T-helper 17 cell (primary cell): ENCODE measurements at regions not wholly inside any gene's neighbourhood (a gene's known extent, or its start where the extent isn't known, plus 50 kb on each side); places are given as distances from the start of the nearest gene placed in this dataset.

Source experiments
- ATAC-seq: fragments of 150-1000 bp; cut with Tn5 transposase; 2 replicates; pipeline ENCODE4 v1.10.0; 2021; ENCODE audit warnings: mild to moderate bottlenecking, moderate library complexity
- DNase-seq, 3 donors: peaks; one replicate each; pipeline versions ENCODE4 v3.0.0 to v3.0.0-alpha.2; 2020 to 2021
- H3K9me3 ChIP-seq: one replicate; pipeline ENCODE4 v1.7.0; 2013; ENCODE audit warnings: low read length, mild to moderate bottlenecking; ENCODE audit not compliant: control insufficient read depth, poor library complexity, severe bottlenecking
- H3K27ac Mint-ChIP-seq: one replicate; pipeline ENCODE4 v1.8.0; 2022; ENCODE audit warnings: mild to moderate bottlenecking, moderate library complexity, mixed read lengths
- H3K27me3 Mint-ChIP-seq: one replicate; pipeline ENCODE4 v1.8.0; 2022; ENCODE audit warnings: mixed read lengths
- H3K36me3 Mint-ChIP-seq: one replicate; pipeline ENCODE4 v1.8.0; 2022; ENCODE audit warnings: low read depth, mixed read lengths
- H3K4me1 Mint-ChIP-seq: one replicate; pipeline ENCODE4 v1.8.0; 2022; ENCODE audit warnings: mild to moderate bottlenecking, mixed read lengths
- H3K4me3 Mint-ChIP-seq: one replicate; pipeline ENCODE4 v1.8.0; 2022; ENCODE audit warnings: mild to moderate bottlenecking, moderate library complexity, mixed read lengths

DNA sequence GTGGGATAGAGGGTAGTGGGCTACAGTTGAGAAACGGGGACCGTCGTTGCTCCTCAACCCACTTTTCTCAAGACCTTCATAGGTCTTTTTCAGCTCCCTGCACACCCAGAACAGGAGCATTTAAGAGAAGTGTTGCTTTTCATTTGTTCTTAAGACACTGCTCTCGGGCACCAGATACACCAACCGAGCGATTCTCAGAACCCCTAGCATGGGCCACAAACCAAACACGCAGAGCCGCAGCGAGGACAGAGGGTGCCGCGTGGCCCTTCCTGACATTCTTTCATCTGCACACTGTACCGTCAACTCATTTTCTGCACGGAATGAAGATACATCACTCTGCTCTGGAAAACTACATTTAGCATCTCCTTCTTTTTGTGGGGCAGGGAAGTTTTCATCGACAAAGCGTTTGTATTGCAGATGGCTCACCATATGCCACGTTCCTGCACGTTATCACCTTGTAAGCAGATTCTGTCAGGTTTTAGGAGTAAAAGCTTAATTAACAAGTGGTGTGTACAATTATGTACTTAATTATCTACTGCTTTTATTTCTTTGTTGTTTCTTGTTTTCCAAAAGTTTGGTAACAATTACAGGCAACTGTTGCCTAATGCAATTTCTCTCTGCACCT is 70.4 kb upstream of the MLN start:
- ATAC-seq, result no peak
- no peaks in the 10 kb centered on the region for H3K9me3 ChIP-seq
- Mint-ChIP-seq H3K4me3 (no peak overlapping the region), H3K4me1 (peaks cover 8% of the 10 kb centered on the region), H3K27ac (no peak overlapping the region), H3K36me3 (no peaks in the 10 kb centered on the region), H3K27me3 (peaks cover 38% of the 10 kb centered on the region)
- DNase-seq, result no peak

DNA sequence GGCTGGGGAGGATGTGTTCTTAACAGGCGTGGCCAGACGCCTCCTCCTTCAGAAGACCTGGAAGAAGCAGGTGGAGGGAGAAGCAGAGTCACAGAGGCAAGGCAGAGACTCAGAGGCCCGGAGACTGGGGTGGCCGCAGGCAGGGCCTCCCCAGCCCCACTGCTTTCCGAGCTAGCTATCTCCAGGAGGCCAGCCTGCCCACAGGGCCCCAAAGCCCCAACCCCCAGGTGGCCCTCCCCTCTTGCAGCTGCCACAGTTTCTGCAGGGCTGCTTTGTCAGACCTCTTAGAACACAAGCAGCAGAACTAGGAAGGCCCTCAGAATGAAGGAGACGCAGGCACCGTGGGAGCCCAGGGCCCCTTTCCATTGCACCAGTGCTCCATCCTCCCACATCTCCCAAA is 69.0 kb upstream of the MLN start:
- Mint-ChIP-seq H3K27ac (no peak overlapping the region), H3K4me1 (peaks cover 6% of the 10 kb centered on the region), H3K36me3 (no peaks in the 10 kb centered on the region), H3K27me3 (peaks cover 38% of the 10 kb centered on the region), H3K4me3 (no peak overlapping the region)
- no peak for ATAC-seq
- no peak for DNase-seq
- H3K9me3 ChIP-seq, result no peaks in the 10 kb centered on the region

DNA sequence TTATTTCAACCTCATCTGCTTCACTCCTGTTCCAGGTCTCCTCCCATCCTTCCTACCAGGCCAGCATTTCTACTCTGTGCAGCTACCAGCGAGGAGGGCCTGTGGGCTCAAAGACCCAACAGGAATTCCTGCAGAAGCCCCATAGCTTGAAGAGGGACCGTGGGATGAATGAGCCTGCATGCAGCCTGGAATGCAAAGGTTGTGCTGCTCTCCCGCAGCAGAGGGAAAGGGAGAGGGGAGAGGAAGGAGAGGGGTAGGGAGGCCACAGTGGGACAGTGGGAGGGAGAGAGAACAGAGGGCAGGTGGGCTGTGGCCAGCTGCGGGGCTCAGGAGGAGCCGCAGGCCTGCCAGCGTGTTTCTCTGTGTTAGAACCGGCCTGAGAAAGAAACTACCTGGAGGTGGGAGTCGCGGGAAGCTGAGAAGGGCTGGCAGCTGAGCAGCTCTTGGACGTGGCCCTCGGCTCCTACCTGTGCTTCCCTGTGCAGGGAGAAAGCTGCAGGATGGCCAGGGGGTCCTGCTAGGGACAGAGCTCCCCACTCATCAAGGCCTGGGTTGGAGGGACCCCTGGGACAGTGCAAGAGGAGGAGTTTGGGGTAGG is 66.1 kb upstream of the MLN start:
- Mint-ChIP-seq H3K4me3 (no peak overlapping the region), H3K4me1 (peaks cover 3% of the 10 kb centered on the region), H3K27me3 (peaks cover 37% of the 10 kb centered on the region), H3K27ac (no peak overlapping the region), H3K36me3 (peaks cover 3% of the 10 kb centered on the region)
- ATAC-seq (no peak), DNase-seq (no peak)
- no peaks in the 10 kb centered on the region for H3K9me3 ChIP-seq

DNA sequence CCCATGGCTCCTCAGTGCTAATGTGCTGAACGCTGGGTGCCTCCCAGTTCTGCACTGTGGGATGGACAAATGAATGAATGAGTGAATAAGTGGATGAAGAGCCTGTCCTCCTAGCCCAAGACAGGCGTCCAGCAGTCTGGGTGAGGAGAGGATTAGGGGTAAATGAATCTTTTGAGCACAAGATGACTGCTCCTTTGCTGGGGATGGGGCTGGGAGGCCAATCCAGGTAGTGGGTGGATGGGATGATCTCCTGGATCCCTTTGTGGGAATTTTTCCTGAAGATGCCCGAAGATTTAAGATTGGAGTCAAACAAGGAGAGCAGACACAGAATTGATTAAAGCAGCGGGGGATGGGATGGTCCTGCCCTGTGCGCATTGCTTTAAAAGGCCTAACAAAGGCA is 65.3 kb upstream of the MLN start:
- Mint-ChIP-seq H3K4me3 (no peak overlapping the region), H3K36me3 (peaks cover 4% of the 10 kb centered on the region), H3K27ac (no peak overlapping the region), H3K4me1 (peaks cover 2% of the 10 kb centered on the region), H3K27me3 (peaks cover 31% of the 10 kb centered on the region)
- DNase-seq, result no peak
- no peak for ATAC-seq
- no peaks in the 10 kb centered on the region for H3K9me3 ChIP-seq

DNA sequence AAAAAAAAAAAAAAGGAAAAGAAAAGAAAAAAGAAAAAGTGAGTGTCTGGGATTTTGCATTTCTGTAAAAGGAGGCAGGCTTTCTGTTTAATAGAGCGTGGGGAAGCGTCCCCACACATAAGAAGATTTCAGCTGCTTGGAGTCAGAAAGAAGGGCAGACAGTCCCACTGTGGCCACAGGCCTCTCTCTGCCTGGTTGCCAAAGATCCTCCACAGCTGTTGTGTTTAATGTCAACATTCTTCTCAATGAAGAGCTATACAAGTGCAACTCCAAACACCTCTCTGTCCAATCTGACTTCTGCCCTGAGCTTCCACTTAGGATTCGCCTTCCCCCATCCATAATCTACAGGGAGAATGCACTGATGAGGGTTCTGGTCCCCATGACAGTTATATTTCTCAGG is 64.3 kb upstream of the MLN start:
- Mint-ChIP-seq H3K27ac (no peak overlapping the region), H3K4me3 (no peak overlapping the region), H3K27me3 (peaks cover 27% of the 10 kb centered on the region), H3K4me1 (peaks cover 8% of the 10 kb centered on the region), H3K36me3 (peaks cover 7% of the 10 kb centered on the region)
- no peak for ATAC-seq
- DNase-seq, result no peak
- H3K9me3 ChIP-seq, result no peaks in the 10 kb centered on the region

DNA sequence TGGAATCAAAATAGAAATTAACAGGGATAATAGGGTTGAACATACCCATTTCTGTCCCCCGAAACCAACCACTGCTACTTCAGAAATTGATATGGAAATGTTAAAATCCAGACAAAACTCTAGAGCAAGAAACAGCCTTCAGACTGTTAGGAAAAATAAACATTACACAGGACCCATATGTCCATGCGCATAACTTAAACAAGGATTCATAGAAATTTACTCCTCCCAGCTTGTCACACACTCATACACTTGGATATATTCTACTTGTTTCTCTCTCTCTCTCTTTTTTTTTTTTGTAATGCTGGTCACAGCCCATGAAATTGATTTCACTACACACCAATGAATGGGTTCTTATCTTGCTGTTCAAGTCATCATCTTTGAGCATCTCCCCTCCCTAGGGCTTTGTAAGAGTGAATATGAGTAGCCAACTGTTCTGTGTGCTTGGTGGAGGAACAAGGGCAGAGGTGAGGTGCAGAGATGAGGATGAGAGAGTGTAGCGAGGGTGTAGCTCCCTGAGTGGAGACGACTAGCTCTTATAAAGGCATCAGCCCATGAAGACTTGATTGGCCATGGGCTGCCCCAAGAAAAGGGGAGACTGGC is 61.8 kb upstream of the MLN start:
- Mint-ChIP-seq H3K4me3 (no peak overlapping the region), H3K4me1 (peaks cover 26% of the 10 kb centered on the region), H3K36me3 (peaks cover 7% of the 10 kb centered on the region), H3K27ac (no peak overlapping the region), H3K27me3 (peaks cover 17% of the 10 kb centered on the region)
- DNase-seq (no peak), ATAC-seq (no peak)
- H3K9me3 ChIP-seq, result no peaks in the 10 kb centered on the region

DNA sequence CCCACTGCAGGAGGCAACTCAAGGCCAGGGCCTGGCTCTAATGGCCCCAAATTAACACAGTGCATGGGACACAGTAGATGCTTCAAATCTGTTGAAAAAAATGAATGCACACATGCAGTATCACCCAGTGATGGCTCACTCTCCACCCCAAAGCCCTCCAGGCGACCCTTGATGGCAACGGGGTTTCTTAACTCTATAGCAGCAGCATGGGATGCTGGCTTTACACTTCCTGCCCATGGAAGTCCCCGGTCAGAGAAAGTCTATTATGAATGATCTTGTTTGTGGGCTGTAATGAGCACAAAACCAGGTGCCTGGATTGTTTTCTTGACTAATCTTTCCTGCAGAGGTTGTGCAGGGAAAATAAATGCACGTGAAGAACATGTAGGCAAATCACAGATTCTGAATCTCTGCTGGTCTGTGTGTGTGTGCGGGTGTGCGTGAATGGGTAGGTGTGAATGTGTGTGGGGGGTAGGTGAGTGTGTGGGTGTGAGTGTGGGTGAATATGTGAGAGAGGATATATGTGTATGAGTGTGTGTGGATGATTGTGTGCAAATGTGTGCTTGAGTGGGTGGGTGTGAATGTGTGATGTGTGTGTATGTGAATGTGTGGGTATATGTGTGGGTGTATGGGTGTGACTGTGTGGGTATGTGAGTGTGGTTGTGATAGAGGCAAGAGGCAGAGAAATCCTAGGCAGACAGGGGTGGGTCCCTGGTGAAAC is 60.1 kb upstream of the MLN start:
- ATAC-seq (no peak), DNase-seq (no peak)
- Mint-ChIP-seq H3K4me3 (peak overlapping the region; percentile 1), H3K36me3 (peaks cover 7% of the 10 kb centered on the region), H3K27ac (no peak overlapping the region), H3K27me3 (peaks cover 17% of the 10 kb centered on the region), H3K4me1 (peaks cover 29% of the 10 kb centered on the region)
- H3K9me3 ChIP-seq, result no peaks in the 10 kb centered on the region

DNA sequence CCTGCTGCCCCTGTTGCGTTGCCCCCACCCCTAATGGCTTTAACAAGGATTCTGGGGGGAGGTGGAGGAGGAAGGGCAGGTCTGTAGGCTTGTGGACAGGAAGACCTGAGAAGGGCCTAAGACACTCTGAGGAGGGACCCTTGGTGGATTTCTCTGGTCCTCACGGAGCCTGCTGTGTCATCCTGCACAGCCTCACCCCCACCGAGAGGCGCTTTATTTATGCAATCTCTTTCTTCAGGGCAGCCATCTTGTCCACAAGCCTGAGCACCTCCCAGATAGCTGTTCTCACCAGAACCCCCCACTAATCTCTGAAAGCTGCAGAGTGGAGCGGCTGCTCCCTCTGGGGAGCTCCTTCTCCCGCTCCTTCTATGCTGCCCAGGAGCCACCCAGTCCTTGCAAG is 59.3 kb upstream of the MLN start:
- Mint-ChIP-seq H3K4me3 (no peak overlapping the region), H3K27me3 (peaks cover 17% of the 10 kb centered on the region), H3K36me3 (peaks cover 7% of the 10 kb centered on the region), H3K27ac (no peak overlapping the region), H3K4me1 (peaks cover 31% of the 10 kb centered on the region)
- no peaks in the 10 kb centered on the region for H3K9me3 ChIP-seq
- ATAC-seq (no peak), DNase-seq (no peak)

DNA sequence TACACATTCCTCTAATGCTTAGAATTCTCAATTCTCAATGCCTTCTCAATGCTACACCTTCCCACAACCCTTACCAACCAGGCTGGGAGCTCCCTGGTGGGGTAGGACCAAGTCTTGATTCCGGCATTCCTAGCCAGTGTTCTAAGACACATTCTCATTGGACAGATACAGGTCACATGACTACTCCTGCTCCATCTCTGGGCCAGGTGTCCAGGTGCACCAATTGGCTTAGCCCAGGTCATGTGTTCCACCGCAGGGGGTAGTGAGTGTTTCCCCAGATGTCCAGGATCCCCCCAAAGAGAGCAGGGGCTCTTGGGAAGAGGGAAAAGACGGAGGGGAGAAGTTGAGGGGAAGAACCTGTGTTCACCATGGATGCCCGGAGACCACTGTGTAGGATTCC is 58.7 kb upstream of the MLN start:
- no peaks in the 10 kb centered on the region for H3K9me3 ChIP-seq
- H3K4me3 Mint-ChIP-seq, result no peak overlapping the region
- peaks cover 35% of the 10 kb centered on the region for H3K4me1 Mint-ChIP-seq
- H3K27ac Mint-ChIP-seq, result peak overlapping the region; percentile 51
- H3K27me3 Mint-ChIP-seq, result peaks cover 17% of the 10 kb centered on the region
- ATAC-seq (no peak), DNase-seq (no peak)
- peaks cover 7% of the 10 kb centered on the region for H3K36me3 Mint-ChIP-seq

DNA sequence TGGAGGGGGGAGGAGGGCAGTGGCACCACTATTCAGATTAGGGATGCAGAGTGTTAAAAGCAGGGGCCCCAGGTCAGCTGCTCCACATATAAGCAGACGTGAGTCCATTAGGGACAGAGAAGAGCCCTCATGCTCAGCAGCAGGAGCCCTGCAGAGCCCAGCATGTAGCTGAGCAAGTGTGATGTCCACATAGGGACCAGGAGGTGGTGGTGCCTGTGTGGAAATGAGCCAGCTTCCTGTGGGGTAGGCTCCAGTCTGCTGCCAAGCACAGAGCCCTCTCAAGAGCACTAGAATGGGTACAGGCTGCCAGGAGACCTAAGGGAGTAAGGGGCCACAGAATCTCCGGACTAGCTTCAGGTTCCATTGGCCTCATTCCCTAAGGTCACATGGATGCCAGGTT is 57.9 kb upstream of the MLN start:
- H3K36me3 Mint-ChIP-seq, result peaks cover 4% of the 10 kb centered on the region
- DNase-seq (no peak), ATAC-seq (no peak)
- H3K4me1 Mint-ChIP-seq, result peaks cover 41% of the 10 kb centered on the region
- H3K4me3 Mint-ChIP-seq, result no peak overlapping the region
- H3K27me3 Mint-ChIP-seq, result peaks cover 21% of the 10 kb centered on the region
- no peaks in the 10 kb centered on the region for H3K9me3 ChIP-seq
- peak overlapping the region; percentile 51 for H3K27ac Mint-ChIP-seq

DNA sequence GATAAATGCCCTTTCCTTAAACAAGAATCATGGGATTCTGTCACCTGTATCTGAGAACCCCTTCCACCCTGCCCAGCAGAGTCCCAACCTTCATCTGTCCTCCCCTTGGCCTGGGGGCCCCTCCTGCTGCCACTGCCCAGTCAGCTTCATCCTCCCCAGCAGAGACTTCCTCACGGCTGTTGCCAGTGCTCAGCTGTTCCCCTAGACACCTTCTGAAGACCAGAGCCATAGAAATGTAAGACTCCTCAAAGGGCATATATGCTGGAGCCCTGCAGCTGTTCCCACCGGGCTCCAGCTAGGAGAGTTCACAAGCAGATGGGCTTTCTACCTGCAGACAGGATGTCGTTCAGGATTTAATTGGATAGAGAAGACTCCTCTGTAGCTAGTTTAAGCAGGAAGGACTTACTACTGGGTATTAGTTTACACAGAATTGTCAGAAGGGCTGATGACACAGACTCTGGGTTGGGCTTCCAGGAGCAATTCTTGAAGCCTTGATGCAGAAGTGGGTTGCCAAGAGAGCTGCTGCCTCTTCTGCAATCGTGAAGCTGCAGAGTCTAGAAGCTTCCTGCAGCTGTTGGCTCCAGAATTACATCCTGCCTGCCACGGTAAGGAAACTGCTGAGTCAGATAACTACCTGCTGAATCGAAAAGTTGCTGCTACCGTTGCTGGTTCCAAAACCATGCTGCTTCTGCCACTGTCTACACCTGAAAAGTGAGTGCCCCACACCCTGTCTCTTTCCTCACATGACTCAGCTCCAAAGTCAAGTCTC is 57.1 kb upstream of the MLN start:
- peaks cover 45% of the 10 kb centered on the region for H3K4me1 Mint-ChIP-seq

DNA sequence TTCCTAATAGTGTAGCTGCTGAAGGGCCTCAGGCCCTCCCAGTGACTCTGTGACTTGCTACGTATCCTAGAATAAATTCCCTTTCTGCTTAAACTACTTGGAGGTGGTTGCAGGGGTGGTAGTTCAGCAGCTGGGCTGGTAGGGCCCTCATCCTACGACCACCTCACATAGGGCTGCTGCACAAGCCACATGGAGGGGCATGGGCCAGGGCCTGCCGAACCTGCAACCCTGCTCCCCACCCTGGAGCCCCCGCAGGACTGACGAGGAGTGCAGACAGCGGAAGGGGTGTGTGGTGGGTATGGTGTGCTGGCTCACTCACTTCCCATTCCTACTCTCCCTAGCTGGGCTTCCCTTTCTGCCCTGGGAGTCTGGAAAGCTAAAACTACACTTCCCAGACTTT is 56.2 kb upstream of the MLN start:
- H3K9me3 ChIP-seq, result no peaks in the 10 kb centered on the region
- Mint-ChIP-seq H3K4me3 (no peak overlapping the region), H3K36me3 (peaks cover 4% of the 10 kb centered on the region), H3K4me1 (peaks cover 47% of the 10 kb centered on the region), H3K27me3 (peaks cover 12% of the 10 kb centered on the region), H3K27ac (no peak overlapping the region)
- DNase-seq (no peak), ATAC-seq (no peak)

More for the DNA sequence above, 57.1 kb upstream of the MLN start:
- ATAC-seq (peak; percentile 32), DNase-seq (no peak)
- Mint-ChIP-seq H3K27ac (no peak overlapping the region), H3K27me3 (peaks cover 21% of the 10 kb centered on the region), H3K4me3 (peak overlapping the region; percentile 7), H3K36me3 (peaks cover 4% of the 10 kb centered on the region)
- no peaks in the 10 kb centered on the region for H3K9me3 ChIP-seq
